ENCODE measurements at regions not wholly inside any gene's neighbourhood (a gene's known extent, or its start where the extent isn't known, plus 50 kb on each side); places are given as distances from the start of the nearest gene placed in this dataset.

DNA sequence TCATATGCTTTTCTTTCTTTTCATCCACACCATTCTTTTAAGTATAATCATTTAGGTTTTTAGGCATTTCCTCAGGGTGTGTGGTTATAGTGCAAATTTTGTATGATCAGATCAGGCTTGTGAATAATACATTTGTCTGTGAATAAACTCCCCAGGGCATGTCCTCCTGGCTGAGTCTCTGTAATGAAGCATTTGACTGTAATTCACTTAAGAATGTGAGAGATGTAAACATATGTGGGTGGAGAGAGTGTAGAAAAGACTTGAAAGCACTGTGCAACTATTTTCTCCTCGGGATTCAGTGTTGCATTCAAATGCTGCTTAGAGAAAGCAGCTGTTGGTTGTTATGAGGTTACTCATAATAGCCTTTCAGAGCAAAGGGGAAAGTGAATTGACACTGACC is 996.5 kb downstream of the TUSC7 start:
- TF ChIP-seq, protein P1, sequence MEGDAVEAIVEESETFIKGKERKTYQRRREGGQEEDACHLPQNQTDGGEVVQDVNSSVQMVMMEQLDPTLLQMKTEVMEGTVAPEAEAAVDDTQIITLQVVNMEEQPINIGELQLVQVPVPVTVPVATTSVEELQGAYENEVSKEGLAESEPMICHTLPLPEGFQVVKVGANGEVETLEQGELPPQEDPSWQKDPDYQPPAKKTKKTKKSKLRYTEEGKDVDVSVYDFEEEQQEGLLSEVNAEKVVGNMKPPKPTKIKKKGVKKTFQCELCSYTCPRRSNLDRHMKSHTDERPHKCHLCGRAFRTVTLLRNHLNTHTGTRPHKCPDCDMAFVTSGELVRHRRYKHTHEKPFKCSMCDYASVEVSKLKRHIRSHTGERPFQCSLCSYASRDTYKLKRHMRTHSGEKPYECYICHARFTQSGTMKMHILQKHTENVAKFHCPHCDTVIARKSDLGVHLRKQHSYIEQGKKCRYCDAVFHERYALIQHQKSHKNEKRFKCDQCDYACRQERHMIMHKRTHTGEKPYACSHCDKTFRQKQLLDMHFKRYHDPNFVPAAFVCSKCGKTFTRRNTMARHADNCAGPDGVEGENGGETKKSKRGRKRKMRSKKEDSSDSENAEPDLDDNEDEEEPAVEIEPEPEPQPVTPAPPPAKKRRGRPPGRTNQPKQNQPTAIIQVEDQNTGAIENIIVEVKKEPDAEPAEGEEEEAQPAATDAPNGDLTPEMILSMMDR (conservative IDR thresholded peaks at IDR 0.05; ENCODE audit: low read depth in 2 of 2) = no peak
- no peak for TF ChIP-seq POLR2AphosphoS5 (IDR thresholded peaks at IDR 0.05; ENCODE audit: low read depth)
- TF ChIP-seq, protein P2, sequence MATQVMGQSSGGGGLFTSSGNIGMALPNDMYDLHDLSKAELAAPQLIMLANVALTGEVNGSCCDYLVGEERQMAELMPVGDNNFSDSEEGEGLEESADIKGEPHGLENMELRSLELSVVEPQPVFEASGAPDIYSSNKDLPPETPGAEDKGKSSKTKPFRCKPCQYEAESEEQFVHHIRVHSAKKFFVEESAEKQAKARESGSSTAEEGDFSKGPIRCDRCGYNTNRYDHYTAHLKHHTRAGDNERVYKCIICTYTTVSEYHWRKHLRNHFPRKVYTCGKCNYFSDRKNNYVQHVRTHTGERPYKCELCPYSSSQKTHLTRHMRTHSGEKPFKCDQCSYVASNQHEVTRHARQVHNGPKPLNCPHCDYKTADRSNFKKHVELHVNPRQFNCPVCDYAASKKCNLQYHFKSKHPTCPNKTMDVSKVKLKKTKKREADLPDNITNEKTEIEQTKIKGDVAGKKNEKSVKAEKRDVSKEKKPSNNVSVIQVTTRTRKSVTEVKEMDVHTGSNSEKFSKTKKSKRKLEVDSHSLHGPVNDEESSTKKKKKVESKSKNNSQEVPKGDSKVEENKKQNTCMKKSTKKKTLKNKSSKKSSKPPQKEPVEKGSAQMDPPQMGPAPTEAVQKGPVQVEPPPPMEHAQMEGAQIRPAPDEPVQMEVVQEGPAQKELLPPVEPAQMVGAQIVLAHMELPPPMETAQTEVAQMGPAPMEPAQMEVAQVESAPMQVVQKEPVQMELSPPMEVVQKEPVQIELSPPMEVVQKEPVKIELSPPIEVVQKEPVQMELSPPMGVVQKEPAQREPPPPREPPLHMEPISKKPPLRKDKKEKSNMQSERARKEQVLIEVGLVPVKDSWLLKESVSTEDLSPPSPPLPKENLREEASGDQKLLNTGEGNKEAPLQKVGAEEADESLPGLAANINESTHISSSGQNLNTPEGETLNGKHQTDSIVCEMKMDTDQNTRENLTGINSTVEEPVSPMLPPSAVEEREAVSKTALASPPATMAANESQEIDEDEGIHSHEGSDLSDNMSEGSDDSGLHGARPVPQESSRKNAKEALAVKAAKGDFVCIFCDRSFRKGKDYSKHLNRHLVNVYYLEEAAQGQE (IDR thresholded peaks at IDR 0.05; ENCODE audit: unreplicated experiment) = no peak
- TF ChIP-seq EZH2 (IDR thresholded peaks at IDR 0.05; ENCODE audit: low read depth, unreplicated experiment) = no peak
- TF ChIP-seq EZH2phosphoT487 (IDR thresholded peaks at IDR 0.05; ENCODE audit: unreplicated experiment) = no peak
- TF ChIP-seq JUNB (IDR thresholded peaks at IDR 0.05; ENCODE audit: unreplicated experiment) = no peak
- no peak for TF ChIP-seq STAT1 (IDR thresholded peaks at IDR 0.05; ENCODE audit: unreplicated experiment)
- no peak for TF ChIP-seq CREB1 (CRISPR knock-in tag; IDR thresholded peaks at IDR 0.05; ENCODE audit: low read depth)
- TF ChIP-seq NANOG (IDR thresholded peaks at IDR 0.05; ENCODE audit: borderline replicate concordance) = no peak
- TF ChIP-seq ZNF114 (CRISPR knock-in tag; IDR thresholded peaks at IDR 0.05) = no peak
- TF ChIP-seq, protein P3, sequence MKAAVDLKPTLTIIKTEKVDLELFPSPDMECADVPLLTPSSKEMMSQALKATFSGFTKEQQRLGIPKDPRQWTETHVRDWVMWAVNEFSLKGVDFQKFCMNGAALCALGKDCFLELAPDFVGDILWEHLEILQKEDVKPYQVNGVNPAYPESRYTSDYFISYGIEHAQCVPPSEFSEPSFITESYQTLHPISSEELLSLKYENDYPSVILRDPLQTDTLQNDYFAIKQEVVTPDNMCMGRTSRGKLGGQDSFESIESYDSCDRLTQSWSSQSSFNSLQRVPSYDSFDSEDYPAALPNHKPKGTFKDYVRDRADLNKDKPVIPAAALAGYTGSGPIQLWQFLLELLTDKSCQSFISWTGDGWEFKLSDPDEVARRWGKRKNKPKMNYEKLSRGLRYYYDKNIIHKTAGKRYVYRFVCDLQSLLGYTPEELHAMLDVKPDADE (IDR thresholded peaks at IDR 0.05) = no peak

All from GM23338 (cell line).